B cell (primary cell): ENCODE measurements at regions not wholly inside any gene's neighbourhood (a gene's known extent, or its start where the extent isn't known, plus 50 kb on each side); places are given as distances from the start of the nearest gene placed in this dataset.

Experiments used
- ATAC-seq: fragments of 200-7000 bp; cut with Tn5 transposase; one replicate; pipeline ENCODE4 v1.10.0; 2021; ENCODE audit warnings: low read depth, mild to moderate bottlenecking, moderate number of reproducible peaks, moderate library complexity
- CTCF ChIA-PET: fragments of 350-600 bp; sonication (Branson Sonifier 250); formaldehyde crosslinking; loops from one replicate; lab custom pipeline; 2021; ENCODE audit warnings: antibody characterized with exemption, inconsistent platforms; lab: Charles Lee
- POLR2A ChIA-PET: fragments of 350-600 bp; sonication (Branson Sonifier 250); formaldehyde crosslinking; loops from one replicate; lab custom pipeline; 2021; ENCODE audit warnings: antibody characterized with exemption; lab: Charles Lee
- DNase-seq: peaks from one replicate; pipeline ENCODE4 v3.0.0; 2013
- H2AFZ ChIP-seq: 2 replicates; pipeline ENCODE4 v1.6.1; 2012; ENCODE audit warnings: mild to moderate bottlenecking, low read depth, low read length; ENCODE audit not compliant: insufficient read depth, poor library complexity, severe bottlenecking
- H3K27ac ChIP-seq, 2 donors: 1 replicate in 1 of 2; 2 replicates in 1 of 2; pipeline ENCODE4 v1.5.1; 2012 to 2013; ENCODE audit warnings: low read length in 2 of 2, mild to moderate bottlenecking in 2 of 2, moderate library complexity in 1 of 2
- H3K27me3 ChIP-seq, 4 experiments: fragments of 200-600 bp in 1 of 4; sonication (generic) in 1 of 4; replicated peaks in 1 of 4; 1 replicate in 2 of 4; 2 replicates in 2 of 4; pipeline versions ENCODE4 v1.6.1 to v1.7.0; 2013 to 2016; ENCODE audit warnings: low read length in 3 of 4, mild to moderate bottlenecking in 2 of 4, mixed read lengths in 1 of 4, moderate library complexity in 1 of 4; ENCODE audit not compliant: insufficient read depth in 4 of 4, control insufficient read depth in 3 of 4; ENCODE audit errors: control extremely low read depth in 1 of 4
- H3K36me3 ChIP-seq, 2 experiments: replicated peaks in 1 of 2; 1 replicate in 1 of 2; 2 replicates in 1 of 2; pipeline versions ENCODE4 v1.6.1 to v1.7.1; 2013; ENCODE audit warnings: low read length in 1 of 2; ENCODE audit not compliant: insufficient read depth in 2 of 2, control insufficient read depth in 1 of 2; ENCODE audit errors: control extremely low read depth in 1 of 2, extremely low read depth in 1 of 2
- H3K4me1 ChIP-seq, 2 donors: fragments of 200-600 bp in 1 of 2; sonication (generic) in 1 of 2; 1 replicate in 1 of 2; 2 replicates in 1 of 2; pipeline versions ENCODE4 v1.5.1 to v1.6.1; 2013 to 2017; ENCODE audit warnings: low read length in 2 of 2; ENCODE audit not compliant: control insufficient read depth in 2 of 2, insufficient read depth in 2 of 2
- H3K4me2 ChIP-seq: replicated peaks from 2 replicates; pipeline ENCODE3; 2012; ENCODE audit warnings: mild to moderate bottlenecking, low read depth, low read length; ENCODE audit not compliant: poor library complexity, severe bottlenecking
- H3K4me3 ChIP-seq, 5 experiments: fragments of 200-600 bp in 1 of 5; sonication (generic) in 1 of 5; 1 replicate in 3 of 5; 2 replicates in 2 of 5; pipeline versions ENCODE4 v1.5.1 to v1.7.0; 2011 to 2016; ENCODE audit warnings: low read length in 4 of 5, mild to moderate bottlenecking in 4 of 5, low read depth in 2 of 5, control low read depth in 1 of 5, moderate library complexity in 1 of 5; ENCODE audit not compliant: insufficient read depth in 1 of 5; ENCODE audit errors: control extremely low read depth in 1 of 5, extremely low read depth in 1 of 5
- H3K79me2 ChIP-seq: fragments of 200-600 bp; sonication (generic); one replicate; pipeline ENCODE4 v1.6.0; 2016; ENCODE audit warnings: low read length; ENCODE audit not compliant: control insufficient read depth, insufficient read depth
- H3K9ac ChIP-seq: fragments of 200-600 bp; sonication (generic); 2 replicates; pipeline ENCODE4 v1.6.1; 2017; ENCODE audit warnings: mild to moderate bottlenecking, low read length, moderate library complexity
- H3K9me3 ChIP-seq, 3 donors: one replicate each; pipeline versions ENCODE4 v1.6.1 to v1.7.1; 2013; ENCODE audit warnings: low read length in 2 of 3; ENCODE audit not compliant: control insufficient read depth in 2 of 3, insufficient read depth in 1 of 3; ENCODE audit errors: control extremely low read depth in 1 of 3
- H4K20me1 ChIP-seq: 2 replicates; pipeline ENCODE4 v1.6.0; 2012; ENCODE audit warnings: mild to moderate bottlenecking, low read length; ENCODE audit not compliant: insufficient read depth, control insufficient read depth, poor library complexity, severe bottlenecking
- H3K27ac Mint-ChIP-seq: one replicate; pipeline ENCODE4 v1.8.0; 2021; ENCODE audit warnings: mixed read lengths
- H3K27me3 Mint-ChIP-seq: one replicate; pipeline ENCODE4 v1.8.0; 2021; ENCODE audit warnings: mixed read lengths
- H3K4me1 Mint-ChIP-seq: one replicate; pipeline ENCODE4 v1.8.0; 2021; ENCODE audit warnings: mixed read lengths
- H3K4me3 Mint-ChIP-seq: one replicate; pipeline ENCODE4 v1.8.0; 2021; ENCODE audit warnings: mixed read lengths
- H3K9me3 Mint-ChIP-seq: one replicate; pipeline ENCODE4 v1.8.0; 2022; ENCODE audit warnings: mixed read lengths; ENCODE audit not compliant: insufficient read depth
- EZH2 ChIP-seq: IDR thresholded peaks from 2 replicates; pipeline ENCODE4 v1.6.1; 2012; ENCODE audit warnings: borderline replicate concordance, low read depth, mild to moderate bottlenecking, moderate library complexity, low read length; ENCODE audit not compliant: insufficient read depth, poor library complexity, severe bottlenecking
- WGBS: methylation state at CpG from one replicate; pipeline ENCODE4 v1.1.5; 2013; ENCODE audit warnings: missing lambda C conversion rate; ENCODE audit not compliant: insufficient coverage; 5-methylcytosine and 5-hydroxymethylcytosine counted together
- intact Hi-C: fragments of 100-400 bp; cut with micrococcal nuclease; formaldehyde crosslinking; loops from one replicate; pipeline ENCODE4 v1.10.0; 2022
- TF ChIP-seq, protein P1 (sequence below): fragments of 200-600 bp; IDR thresholded peaks from one replicate; pipeline ENCODE4 v1.8.0; 2022; ENCODE audit warnings: antibody characterized with exemption, mild to moderate bottlenecking

DNA sequence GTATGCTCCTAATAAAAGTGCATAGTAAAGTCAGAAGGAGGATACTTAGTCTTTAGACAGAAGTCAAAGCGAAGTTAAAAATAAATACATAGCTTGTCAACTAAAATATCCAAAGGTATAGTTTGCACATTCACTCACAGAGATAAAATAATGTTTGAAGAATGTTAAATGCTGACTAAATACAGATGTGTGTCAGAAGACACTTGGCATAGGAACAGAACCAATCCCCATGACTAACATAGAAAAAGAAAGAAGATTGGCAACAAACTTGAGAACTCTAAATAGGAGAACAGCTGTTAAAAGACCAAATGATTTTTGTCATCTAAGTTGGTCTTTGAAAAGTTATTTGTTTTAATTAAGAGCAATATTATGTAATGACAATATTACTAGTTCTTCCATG, 1172.1 kb upstream of the RAG2 start:
- no peaks in the 10 kb centered on the region for H3K79me2 ChIP-seq
- no peak overlapping the region for H3K27ac Mint-ChIP-seq
- no peaks in the 10 kb centered on the region for H3K36me3 ChIP-seq
- H4K20me1 ChIP-seq, result no peaks in the 10 kb centered on the region
- peaks cover 0 to 6% (median 0%) of the 10 kb centered on the region in 3 donors for H3K9me3 ChIP-seq
- H3K27me3 ChIP-seq, result no peaks in the 10 kb centered on the region
- H3K27ac ChIP-seq, result no peak overlapping the region
- H3K4me1 Mint-ChIP-seq, result no peaks in the 10 kb centered on the region
- H3K4me2 ChIP-seq, result no peak overlapping the region
- no peaks in the 10 kb centered on the region for H3K9me3 Mint-ChIP-seq
- H3K4me3 ChIP-seq, result no peak overlapping the region
- no peak overlapping the region for H2AFZ ChIP-seq
- WGBS, result no CpG with 5 or more reads among the region's 1 CpG
- intact Hi-C loops, result no loop called here
- TF ChIP-seq, protein P1, sequence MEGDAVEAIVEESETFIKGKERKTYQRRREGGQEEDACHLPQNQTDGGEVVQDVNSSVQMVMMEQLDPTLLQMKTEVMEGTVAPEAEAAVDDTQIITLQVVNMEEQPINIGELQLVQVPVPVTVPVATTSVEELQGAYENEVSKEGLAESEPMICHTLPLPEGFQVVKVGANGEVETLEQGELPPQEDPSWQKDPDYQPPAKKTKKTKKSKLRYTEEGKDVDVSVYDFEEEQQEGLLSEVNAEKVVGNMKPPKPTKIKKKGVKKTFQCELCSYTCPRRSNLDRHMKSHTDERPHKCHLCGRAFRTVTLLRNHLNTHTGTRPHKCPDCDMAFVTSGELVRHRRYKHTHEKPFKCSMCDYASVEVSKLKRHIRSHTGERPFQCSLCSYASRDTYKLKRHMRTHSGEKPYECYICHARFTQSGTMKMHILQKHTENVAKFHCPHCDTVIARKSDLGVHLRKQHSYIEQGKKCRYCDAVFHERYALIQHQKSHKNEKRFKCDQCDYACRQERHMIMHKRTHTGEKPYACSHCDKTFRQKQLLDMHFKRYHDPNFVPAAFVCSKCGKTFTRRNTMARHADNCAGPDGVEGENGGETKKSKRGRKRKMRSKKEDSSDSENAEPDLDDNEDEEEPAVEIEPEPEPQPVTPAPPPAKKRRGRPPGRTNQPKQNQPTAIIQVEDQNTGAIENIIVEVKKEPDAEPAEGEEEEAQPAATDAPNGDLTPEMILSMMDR, result no peak
- no peak for TF ChIP-seq EZH2
- H3K4me1 ChIP-seq, result no peaks in the 10 kb centered on the region
- ATAC-seq (no peak), DNase-seq (no peak)
- no peak overlapping the region for H3K9ac ChIP-seq
- no peaks in the 10 kb centered on the region for H3K27me3 Mint-ChIP-seq
- no peak overlapping the region for H3K4me3 Mint-ChIP-seq
- ChIA-PET CTCF (no interaction called here), POLR2A (no interaction called here)

- Histone ChIP-seq H3K4me2 (no peak overlapping the region), H3K9me3 (no peaks in the 10 kb centered on the region), H3K4me1 (no peaks in the 10 kb centered on the region), H4K20me1 (no peaks in the 10 kb centered on the region), H3K4me3 (no peak overlapping the region), H3K36me3 (no peaks in the 10 kb centered on the region), H3K9ac (no peak overlapping the region), H3K27ac (no peak overlapping the region), H3K79me2 (no peaks in the 10 kb centered on the region), H3K27me3 (no peaks in the 10 kb centered on the region), H2AFZ (no peak overlapping the region)
- TF ChIP-seq, protein P1, result no peak
- no peak for TF ChIP-seq EZH2
- H3K27me3 Mint-ChIP-seq, result no peaks in the 10 kb centered on the region
- H3K9me3 Mint-ChIP-seq, result no peaks in the 10 kb centered on the region
- WGBS, result no CpG with 5 or more reads among the region's 3 CpGs
- ATAC-seq (no peak), DNase-seq (no peak)
- ChIA-PET POLR2A (no interaction called here), CTCF (no interaction called here)
- H3K4me1 Mint-ChIP-seq, result no peaks in the 10 kb centered on the region
- H3K4me3 Mint-ChIP-seq, result no peak overlapping the region
- no peak overlapping the region for H3K27ac Mint-ChIP-seq
- intact Hi-C loops, result no loop called here
Observed at GRCh38 chr11:37762079-37762478, 1164.0 kb upstream of the RAG2 start.
